ENCODE measurements at regions not wholly inside any gene's neighbourhood (a gene's known extent, or its start where the extent isn't known, plus 50 kb on each side); places are given as distances from the start of the nearest gene placed in this dataset.
"Not testable (repeated sequence)": the region's sequence is repeated elsewhere in the genome, so short reads cannot be mapped to it uniquely, and the experiment has no call there.

DNA sequence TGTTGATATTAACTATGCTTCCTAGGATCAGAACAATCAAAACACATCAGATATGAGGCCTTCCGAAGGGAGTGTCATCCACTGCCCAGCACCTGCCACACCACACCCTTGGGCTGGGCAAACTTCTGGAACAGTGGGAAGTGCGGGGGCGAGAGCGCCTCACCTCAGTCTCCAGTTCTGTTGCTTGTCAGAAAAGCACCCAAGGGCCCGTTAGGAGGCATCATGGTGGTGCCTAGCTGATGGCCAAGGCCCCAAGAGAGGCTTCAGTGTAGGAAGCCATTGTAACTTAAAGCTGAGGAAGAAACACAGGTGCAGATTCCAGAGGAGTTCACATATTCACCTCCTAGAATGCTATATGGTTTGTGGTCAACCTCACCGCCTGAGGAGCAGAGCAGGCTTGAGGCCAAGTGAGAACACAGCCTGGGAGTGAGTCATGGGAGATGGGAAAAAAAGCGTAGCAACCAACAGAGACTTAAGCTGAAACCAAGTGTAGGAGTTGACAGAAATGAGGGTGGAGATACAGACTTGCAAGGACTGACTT lies 85.1 kb upstream of the ATL2 start:
- Histone ChIP-seq H3K27me3 (ENCODE audit: control insufficient read depth, insufficient read depth, low read length) (peaks cover 14% of the 10 kb centered on the region), H3K36me3 (ENCODE audit: control insufficient read depth, insufficient read depth, low read length) (no peaks in the 10 kb centered on the region), H3K4me3 (ENCODE audit: low read depth, low read length) (no peak overlapping the region)
- peak; percentile 67 for DNase-seq (ENCODE audit: low read depth)
- no peak for TF ChIP-seq CTCF (IDR thresholded peaks at IDR 0.05; ENCODE audit: insufficient read depth, low read depth, low read length)
- ChIA-PET POLR2A (interaction anchor here (0.9 kb wide), 1 partner anchor 1993 kb away, joined by 3 read pairs; no protein-coding TSS in a partner anchor), CTCF (interaction anchor here (0.7 to 0.9 kb wide), 3 partner anchors 86 to 147 kb away, joined by 3 read pairs; partner anchors contain the start of gene ATL2)

- Histone ChIP-seq H3K36me3 (ENCODE audit: control insufficient read depth, insufficient read depth, low read length) (no peaks in the 10 kb centered on the region), H3K27me3 (ENCODE audit: control insufficient read depth, insufficient read depth, low read length) (peaks cover 14% of the 10 kb centered on the region), H3K4me3 (ENCODE audit: low read depth, low read length) (no peak overlapping the region)
- ChIA-PET CTCF (no interaction called here), POLR2A (no interaction called here)
- no peak for TF ChIP-seq CTCF (IDR thresholded peaks at IDR 0.05; ENCODE audit: insufficient read depth, low read depth, low read length)
- DNase-seq (ENCODE audit: low read depth) = no peak
These were observed 84.4 kb upstream of the ATL2 start for GRCh38 chr2:38461470-38461869.

DNA sequence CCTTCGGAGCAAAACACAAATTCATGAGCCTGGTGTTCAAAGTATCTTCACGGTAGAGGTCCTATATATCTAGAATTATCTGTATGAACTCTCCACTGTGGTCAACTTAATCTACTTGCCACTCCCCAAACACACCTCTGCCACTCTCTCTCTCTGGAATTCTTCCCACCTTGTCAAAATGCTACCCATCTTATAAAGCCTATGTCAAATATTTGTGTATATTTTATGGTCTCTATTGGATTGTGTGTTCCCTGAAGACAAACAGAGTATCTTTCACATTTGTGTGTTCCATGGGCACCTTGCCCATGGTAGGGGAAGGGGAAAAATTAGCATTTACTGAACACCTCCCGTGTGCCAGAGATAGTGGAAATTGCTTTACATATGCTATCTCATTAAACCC lies 83.2 kb upstream of the ATL2 start:
- H3K36me3 ChIP-seq (ENCODE audit: control insufficient read depth, insufficient read depth, low read length) = no peaks in the 10 kb centered on the region
- no peak for DNase-seq (ENCODE audit: low read depth)
- no peak for TF ChIP-seq CTCF (IDR thresholded peaks at IDR 0.05; ENCODE audit: insufficient read depth, low read depth, low read length)
- no peak overlapping the region for H3K4me3 ChIP-seq (ENCODE audit: low read depth, low read length)
- ChIA-PET CTCF (interaction anchor here (0.6 kb wide), 1 partner anchor 43 kb away, joined by 3 read pairs; no protein-coding TSS in a partner anchor), POLR2A (no interaction called here)
- H3K27me3 ChIP-seq (ENCODE audit: control insufficient read depth, insufficient read depth, low read length) = peaks cover 14% of the 10 kb centered on the region

- no peak for TF ChIP-seq CTCF (IDR thresholded peaks at IDR 0.05; ENCODE audit: insufficient read depth, low read depth, low read length)
- POLR2A ChIA-PET = no interaction called here
- no peak for DNase-seq (ENCODE audit: low read depth)
- H3K36me3 ChIP-seq (ENCODE audit: control insufficient read depth, insufficient read depth, low read length) = no peaks in the 10 kb centered on the region
- CTCF ChIA-PET = no interaction called here
- peaks cover 13% of the 10 kb centered on the region for H3K27me3 ChIP-seq (ENCODE audit: control insufficient read depth, insufficient read depth, low read length)
- no peak overlapping the region for H3K4me3 ChIP-seq (ENCODE audit: low read depth, low read length)
These were observed 77.0 kb upstream of the ATL2 start for GRCh38 chr2:38454081-38454480.

GRCh38 chr2:38451778-38452177 lies 74.7 kb upstream of the ATL2 start:
- DNase-seq (ENCODE audit: low read depth); H3K4me3 ChIP-seq (ENCODE audit: low read depth, low read length); H3K36me3 ChIP-seq (ENCODE audit: control insufficient read depth, insufficient read depth, low read length); H3K27me3 ChIP-seq (ENCODE audit: control insufficient read depth, insufficient read depth, low read length); POLR2A ChIA-PET; CTCF ChIA-PET: not testable (repeated sequence)

DNA sequence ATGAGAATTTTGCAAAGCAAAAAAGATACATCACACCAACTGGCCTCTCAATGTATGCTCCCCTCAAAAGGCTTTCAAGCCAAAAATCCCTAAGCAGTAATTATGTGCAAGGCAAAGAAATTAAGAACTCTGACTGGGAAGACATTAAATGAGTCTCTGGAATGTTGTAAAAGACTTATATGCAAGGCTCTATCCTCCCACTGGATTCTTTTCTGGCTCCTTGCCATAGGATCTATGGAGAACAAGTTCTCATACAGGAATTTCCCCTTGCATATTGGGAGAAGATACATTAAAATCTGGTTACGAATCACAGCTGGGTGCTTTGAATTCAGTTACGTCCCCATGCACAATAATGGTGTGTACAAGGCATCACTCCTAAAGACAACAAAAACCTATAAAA lies 73.4 kb upstream of the ATL2 start:
- Histone ChIP-seq H3K4me3 (ENCODE audit: low read depth, low read length) (no peak overlapping the region), H3K27me3 (ENCODE audit: control insufficient read depth, insufficient read depth, low read length) (peaks cover 11% of the 10 kb centered on the region), H3K36me3 (ENCODE audit: control insufficient read depth, insufficient read depth, low read length) (no peaks in the 10 kb centered on the region)
- no peak for DNase-seq (ENCODE audit: low read depth)
- POLR2A ChIA-PET = no interaction called here
- TF ChIP-seq CTCF (IDR thresholded peaks at IDR 0.05; ENCODE audit: insufficient read depth, low read depth, low read length) = no peak
- CTCF ChIA-PET = no interaction called here

All from BJ (cell line).